GM23338 (cell line): ENCODE measurements at regions not wholly inside any gene's neighbourhood (a gene's known extent, or its start where the extent isn't known, plus 50 kb on each side); places are given as distances from the start of the nearest gene placed in this dataset.

Source experiments
- ATAC-seq: fragments of 200-7000 bp; cut with Tn5 transposase; 3 replicates; pipeline ENCODE4 v1.9.1; 2020
- DNase-seq: peaks from one replicate; pipeline ENCODE4 v3.0.0-alpha.2; 2015; ENCODE audit warnings: low spot score
- H2AFZ ChIP-seq: fragments of 200-600 bp; sonication (generic); 2 replicates; pipeline ENCODE4 v1.8.0; 2016; ENCODE audit warnings: antibody characterized with exemption, mild to moderate bottlenecking, moderate library complexity
- H3F3A ChIP-seq: fragments of 200-600 bp; sonication (generic); replicated peaks from 2 replicates; pipeline ENCODE4 v1.8.0; 2017; ENCODE audit warnings: antibody characterized with exemption, mixed run types, low read depth
- H3K27ac ChIP-seq: fragments of 200-600 bp; sonication (generic); 2 replicates; pipeline ENCODE4 v1.6.1; 2016; ENCODE audit warnings: low read depth
- H3K27me3 ChIP-seq: fragments of 200-600 bp; sonication (generic); 2 replicates; pipeline ENCODE4 v1.8.0; 2016; ENCODE audit warnings: mild to moderate bottlenecking, mixed run types, moderate library complexity; ENCODE audit not compliant: insufficient read depth
- H3K36me3 ChIP-seq: fragments of 200-600 bp; sonication (generic); 2 replicates; pipeline ENCODE4 v1.8.0; 2016; ENCODE audit warnings: mild to moderate bottlenecking; ENCODE audit not compliant: insufficient read depth
- H3K4me1 ChIP-seq: fragments of 200-600 bp; sonication (generic); 2 replicates; pipeline ENCODE4 v1.8.0; 2016; ENCODE audit warnings: mild to moderate bottlenecking, moderate library complexity; ENCODE audit not compliant: insufficient read depth
- H3K4me2 ChIP-seq: fragments of 200-600 bp; sonication (generic); 2 replicates; pipeline ENCODE4 v1.7.1; 2017; ENCODE audit warnings: mixed run types
- H3K4me3 ChIP-seq: fragments of 200-600 bp; sonication (generic); 2 replicates; pipeline ENCODE4 v1.6.1; 2016; ENCODE audit warnings: mixed run types
- H3K79me2 ChIP-seq: fragments of 200-600 bp; sonication (generic); replicated peaks from 2 replicates; pipeline ENCODE4 v1.8.0; 2017; ENCODE audit warnings: mild to moderate bottlenecking; ENCODE audit not compliant: insufficient read depth
- H3K9me2 ChIP-seq: fragments of 200-600 bp; sonication (generic); 2 replicates; pipeline ENCODE4 v1.8.0; 2017; ENCODE audit not compliant: insufficient read depth
- H4K20me1 ChIP-seq: fragments of 200-600 bp; sonication (generic); replicated peaks from 2 replicates; pipeline ENCODE4 v1.8.0; 2017; ENCODE audit warnings: mild to moderate bottlenecking; ENCODE audit not compliant: insufficient read depth
- H3K27ac Mint-ChIP-seq: 2 replicates; pipeline ENCODE4 v1.8.0; 2020; ENCODE audit warnings: inconsistent platforms, mild to moderate bottlenecking, moderate library complexity, mixed read lengths
- H3K27me3 Mint-ChIP-seq: 3 replicates; pipeline ENCODE4 v1.8.0; 2022; ENCODE audit warnings: low read depth, mild to moderate bottlenecking, moderate library complexity, mixed read lengths, inconsistent platforms; ENCODE audit not compliant: insufficient read depth, poor library complexity
- H3K36me3 Mint-ChIP-seq: 3 replicates; pipeline ENCODE4 v1.8.0; 2021; ENCODE audit warnings: low read depth, mild to moderate bottlenecking, inconsistent platforms, moderate library complexity, mixed read lengths
- H3K4me1 Mint-ChIP-seq: 3 replicates; pipeline ENCODE4 v1.8.0; 2020; ENCODE audit warnings: mild to moderate bottlenecking, inconsistent platforms, mixed read lengths
- H3K4me3 Mint-ChIP-seq: 3 replicates; pipeline ENCODE4 v1.8.0; 2021; ENCODE audit warnings: moderate library complexity, mild to moderate bottlenecking, inconsistent platforms, mixed read lengths
- H3K9me3 Mint-ChIP-seq: 3 replicates; pipeline ENCODE4 v1.8.0; 2020; ENCODE audit warnings: moderate library complexity, mild to moderate bottlenecking, inconsistent platforms, mixed read lengths
- CREB1 ChIP-seq: fragments of 250-450 bp; sonication (Bioruptor Pico); IDR thresholded peaks from 2 replicates; pipeline ENCODE4 v1.5.0; 2020; ENCODE audit warnings: low read depth, mild to moderate bottlenecking, moderate library complexity
- CTCF ChIP-seq, 2 experiments: fragments of 200-600 bp in 1 of 2; sonication (generic) in 1 of 2; conservative IDR thresholded peaks; 2 replicates each; pipeline versions ENCODE4 v1.5.1 to v1.6.1; 2016 to 2017; ENCODE audit warnings: antibody characterized with exemption in 2 of 2, low read depth in 2 of 2, mild to moderate bottlenecking in 2 of 2, moderate library complexity in 1 of 2
- EZH2phosphoT487 ChIP-seq: fragments of 200-600 bp; sonication (generic); IDR thresholded peaks from one replicate; pipeline ENCODE4 v1.8.1; 2018; ENCODE audit warnings: antibody characterized with exemption; ENCODE audit not compliant: unreplicated experiment
- JUNB ChIP-seq: IDR thresholded peaks from one replicate; pipeline ENCODE4 v1.6.1; 2016; ENCODE audit warnings: antibody characterized with exemption; ENCODE audit not compliant: unreplicated experiment
- NANOG ChIP-seq: IDR thresholded peaks from 2 replicates; pipeline ENCODE4 v1.6.1; 2016; ENCODE audit warnings: antibody characterized with exemption, borderline replicate concordance
- POLR2AphosphoS5 ChIP-seq: IDR thresholded peaks from 2 replicates; pipeline ENCODE4 v1.6.1; 2016; ENCODE audit warnings: antibody characterized with exemption, low read depth
- ZNF331 ChIP-seq: fragments of 250-450 bp; sonication (Bioruptor Pico); IDR thresholded peaks from 2 replicates; pipeline ENCODE4 v1.5.0; 2020; ENCODE audit warnings: low read depth, mild to moderate bottlenecking, moderate library complexity
- TF ChIP-seq, protein P1 (sequence below): IDR thresholded peaks from one replicate; pipeline ENCODE4 v1.6.1; 2018; ENCODE audit warnings: antibody characterized with exemption; ENCODE audit not compliant: unreplicated experiment
- TF ChIP-seq, protein P2 (sequence below): IDR thresholded peaks from 2 replicates; pipeline ENCODE4 v1.6.1; 2016; ENCODE audit warnings: antibody characterized with exemption

DNA sequence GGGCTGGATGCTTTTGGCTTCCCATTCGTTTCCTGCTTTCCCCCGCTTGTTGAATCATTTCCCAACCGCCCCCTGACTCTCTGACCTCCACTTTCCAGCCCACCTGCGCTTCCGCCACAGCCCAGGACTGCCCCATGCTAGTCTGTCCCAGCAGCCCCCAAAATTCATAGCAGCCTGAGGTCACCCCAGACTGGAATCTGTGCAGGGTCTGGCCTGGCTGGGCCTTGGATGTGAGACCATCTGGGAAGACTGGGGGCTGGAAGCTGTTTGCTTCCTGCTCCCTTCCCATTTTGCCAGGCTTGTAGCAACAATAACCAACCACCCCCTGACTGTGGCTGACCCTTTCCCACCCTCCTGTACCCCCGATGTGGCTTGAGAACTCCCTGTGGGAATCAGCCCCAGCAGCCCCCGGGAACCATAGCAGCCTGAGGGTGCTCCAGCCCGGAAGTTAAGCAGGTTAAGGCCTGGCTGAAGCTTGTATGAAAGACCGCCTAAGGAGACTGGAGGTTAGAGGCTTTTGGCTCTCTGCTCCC lies 2290.8 kb downstream of the TP53TG3F start:
- no peak overlapping the region for H2AFZ ChIP-seq
- H3K9me2 ChIP-seq: no peaks in the 10 kb centered on the region
- DNase-seq (no peak), ATAC-seq (no peak)
- no peaks in the 10 kb centered on the region for H4K20me1 ChIP-seq
- peaks cover 22% of the 10 kb centered on the region for H3K36me3 Mint-ChIP-seq
- no peak overlapping the region for H3K27ac ChIP-seq
- no peaks in the 10 kb centered on the region for H3K79me2 ChIP-seq
- peaks cover 1% of the 10 kb centered on the region for H3K27me3 Mint-ChIP-seq
- H3K27ac Mint-ChIP-seq: no peak overlapping the region
- H3K4me2 ChIP-seq: no peak overlapping the region
- no peaks in the 10 kb centered on the region for H3F3A ChIP-seq
- H3K36me3 ChIP-seq: no peaks in the 10 kb centered on the region
- no peaks in the 10 kb centered on the region for H3K4me1 ChIP-seq
- TF ChIP-seq ZNF331 (CRISPR knock-in tag) (no peak), CREB1 (CRISPR knock-in tag) (no peak)
- TF ChIP-seq, protein P1, sequence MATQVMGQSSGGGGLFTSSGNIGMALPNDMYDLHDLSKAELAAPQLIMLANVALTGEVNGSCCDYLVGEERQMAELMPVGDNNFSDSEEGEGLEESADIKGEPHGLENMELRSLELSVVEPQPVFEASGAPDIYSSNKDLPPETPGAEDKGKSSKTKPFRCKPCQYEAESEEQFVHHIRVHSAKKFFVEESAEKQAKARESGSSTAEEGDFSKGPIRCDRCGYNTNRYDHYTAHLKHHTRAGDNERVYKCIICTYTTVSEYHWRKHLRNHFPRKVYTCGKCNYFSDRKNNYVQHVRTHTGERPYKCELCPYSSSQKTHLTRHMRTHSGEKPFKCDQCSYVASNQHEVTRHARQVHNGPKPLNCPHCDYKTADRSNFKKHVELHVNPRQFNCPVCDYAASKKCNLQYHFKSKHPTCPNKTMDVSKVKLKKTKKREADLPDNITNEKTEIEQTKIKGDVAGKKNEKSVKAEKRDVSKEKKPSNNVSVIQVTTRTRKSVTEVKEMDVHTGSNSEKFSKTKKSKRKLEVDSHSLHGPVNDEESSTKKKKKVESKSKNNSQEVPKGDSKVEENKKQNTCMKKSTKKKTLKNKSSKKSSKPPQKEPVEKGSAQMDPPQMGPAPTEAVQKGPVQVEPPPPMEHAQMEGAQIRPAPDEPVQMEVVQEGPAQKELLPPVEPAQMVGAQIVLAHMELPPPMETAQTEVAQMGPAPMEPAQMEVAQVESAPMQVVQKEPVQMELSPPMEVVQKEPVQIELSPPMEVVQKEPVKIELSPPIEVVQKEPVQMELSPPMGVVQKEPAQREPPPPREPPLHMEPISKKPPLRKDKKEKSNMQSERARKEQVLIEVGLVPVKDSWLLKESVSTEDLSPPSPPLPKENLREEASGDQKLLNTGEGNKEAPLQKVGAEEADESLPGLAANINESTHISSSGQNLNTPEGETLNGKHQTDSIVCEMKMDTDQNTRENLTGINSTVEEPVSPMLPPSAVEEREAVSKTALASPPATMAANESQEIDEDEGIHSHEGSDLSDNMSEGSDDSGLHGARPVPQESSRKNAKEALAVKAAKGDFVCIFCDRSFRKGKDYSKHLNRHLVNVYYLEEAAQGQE: no peak
- no peaks in the 10 kb centered on the region for H3K27me3 ChIP-seq
- no peak overlapping the region for H3K4me3 Mint-ChIP-seq
- no peaks in the 10 kb centered on the region; the same call in 2 of the 3 replicates for H3K4me1 Mint-ChIP-seq
- no peak overlapping the region for H3K4me3 ChIP-seq
- peaks cover 99% of the 10 kb centered on the region for H3K9me3 Mint-ChIP-seq

- H3K9me2 ChIP-seq: no peaks in the 10 kb centered on the region
- no peaks in the 10 kb centered on the region for H4K20me1 ChIP-seq
- H3K27me3 Mint-ChIP-seq: peaks cover 1% of the 10 kb centered on the region
- no peaks in the 10 kb centered on the region for H3K4me1 Mint-ChIP-seq
- H2AFZ ChIP-seq: no peak overlapping the region
- no peak overlapping the region for H3K27ac Mint-ChIP-seq
- no peak overlapping the region for H3K4me2 ChIP-seq
- no peaks in the 10 kb centered on the region for H3K4me1 ChIP-seq
- H3F3A ChIP-seq: no peaks in the 10 kb centered on the region
- H3K27ac ChIP-seq: no peak overlapping the region
- no peak overlapping the region for H3K4me3 ChIP-seq
- DNase-seq (no peak), ATAC-seq (no peak)
- H3K36me3 Mint-ChIP-seq: peaks cover 22% of the 10 kb centered on the region
- H3K27me3 ChIP-seq: no peaks in the 10 kb centered on the region
- H3K9me3 Mint-ChIP-seq: peaks cover 99% of the 10 kb centered on the region
- H3K79me2 ChIP-seq: no peaks in the 10 kb centered on the region
- H3K36me3 ChIP-seq: no peaks in the 10 kb centered on the region
- no peak overlapping the region for H3K4me3 Mint-ChIP-seq
- TF ChIP-seq EZH2phosphoT487: no peak
- no peak for TF ChIP-seq POLR2AphosphoS5
- TF ChIP-seq CTCF (conservative IDR thresholded peaks at IDR 0.05; ENCODE audit: low read depth in 2 of 2): no peak
- TF ChIP-seq, protein P2, sequence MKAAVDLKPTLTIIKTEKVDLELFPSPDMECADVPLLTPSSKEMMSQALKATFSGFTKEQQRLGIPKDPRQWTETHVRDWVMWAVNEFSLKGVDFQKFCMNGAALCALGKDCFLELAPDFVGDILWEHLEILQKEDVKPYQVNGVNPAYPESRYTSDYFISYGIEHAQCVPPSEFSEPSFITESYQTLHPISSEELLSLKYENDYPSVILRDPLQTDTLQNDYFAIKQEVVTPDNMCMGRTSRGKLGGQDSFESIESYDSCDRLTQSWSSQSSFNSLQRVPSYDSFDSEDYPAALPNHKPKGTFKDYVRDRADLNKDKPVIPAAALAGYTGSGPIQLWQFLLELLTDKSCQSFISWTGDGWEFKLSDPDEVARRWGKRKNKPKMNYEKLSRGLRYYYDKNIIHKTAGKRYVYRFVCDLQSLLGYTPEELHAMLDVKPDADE: no peak
- TF ChIP-seq JUNB: no peak
- no peak for TF ChIP-seq NANOG
- TF ChIP-seq, protein P1: no peak
Observed at GRCh38 chr16:35750701-35751104, 2291.3 kb downstream of the TP53TG3F start.
